Tibial artery (tissue), 4 donors: ENCODE measurements at regions not wholly inside any gene's neighbourhood (a gene's known extent, or its start where the extent isn't known, plus 50 kb on each side); places are given as distances from the start of the nearest gene placed in this dataset.
"Not testable (repeated sequence)": the region's sequence is repeated elsewhere in the genome, so short reads cannot be mapped to it uniquely, and the experiment has no call there.

ENCODE experiments used
- DNase-seq, 2 donors: peaks; one replicate each; pipeline ENCODE4 v3.0.0-alpha.2; 2019
- H3K27ac ChIP-seq, 2 donors: fragments of 200-600 bp; sonication (generic) in 1 of 2; 1 replicate in 1 of 2; 2 replicates in 1 of 2; pipeline ENCODE4 v1.5.1; 2018 to 2019; ENCODE audit warnings: mild to moderate bottlenecking in 1 of 2
- H3K27me3 ChIP-seq, 2 donors: fragments of 200-600 bp; sonication (generic) in 1 of 2; one replicate each; pipeline versions ENCODE4 v1.5.1 to v1.6.0; 2016 to 2019
- H3K36me3 ChIP-seq, 3 donors: fragments of 200-600 bp; sonication (generic) in 2 of 3; one replicate each; pipeline ENCODE4 v1.5.1; 2016 to 2019; ENCODE audit warnings: mild to moderate bottlenecking in 2 of 3
- H3K4me1 ChIP-seq, 4 donors: fragments of 200-600 bp; sonication (generic) in 2 of 4; 1 replicate in 3 of 4; 2 replicates in 1 of 4; pipeline ENCODE4 v1.5.1; 2016 to 2019
- H3K4me3 ChIP-seq, 2 donors: fragments of 200-600 bp; sonication (generic) in 1 of 2; 1 replicate in 1 of 2; 2 replicates in 1 of 2; pipeline ENCODE4 v1.5.1; 2018 to 2019; ENCODE audit warnings: mild to moderate bottlenecking in 2 of 2
- H3K9me3 ChIP-seq, 3 donors: fragments of 200-600 bp; sonication (generic) in 1 of 3; one replicate each; pipeline ENCODE4 v1.5.1; 2016 to 2019
- CTCF ChIP-seq, 2 experiments: fragments of 200-600 bp in 1 of 2; fragments of 450-650 bp in 1 of 2; IDR thresholded peaks; one replicate each; pipeline ENCODE4 v1.5.1; 2017 to 2019; ENCODE audit warnings: antibody characterized with exemption in 2 of 2, mild to moderate bottlenecking in 1 of 2, moderate library complexity in 1 of 2
- intact Hi-C: fragments of 100-400 bp; cut with DNase I; formaldehyde crosslinking; loops from one replicate; pipeline ENCODE4 v1.15.0; 2023; ENCODE audit warnings: low total_unique reads

DNA sequence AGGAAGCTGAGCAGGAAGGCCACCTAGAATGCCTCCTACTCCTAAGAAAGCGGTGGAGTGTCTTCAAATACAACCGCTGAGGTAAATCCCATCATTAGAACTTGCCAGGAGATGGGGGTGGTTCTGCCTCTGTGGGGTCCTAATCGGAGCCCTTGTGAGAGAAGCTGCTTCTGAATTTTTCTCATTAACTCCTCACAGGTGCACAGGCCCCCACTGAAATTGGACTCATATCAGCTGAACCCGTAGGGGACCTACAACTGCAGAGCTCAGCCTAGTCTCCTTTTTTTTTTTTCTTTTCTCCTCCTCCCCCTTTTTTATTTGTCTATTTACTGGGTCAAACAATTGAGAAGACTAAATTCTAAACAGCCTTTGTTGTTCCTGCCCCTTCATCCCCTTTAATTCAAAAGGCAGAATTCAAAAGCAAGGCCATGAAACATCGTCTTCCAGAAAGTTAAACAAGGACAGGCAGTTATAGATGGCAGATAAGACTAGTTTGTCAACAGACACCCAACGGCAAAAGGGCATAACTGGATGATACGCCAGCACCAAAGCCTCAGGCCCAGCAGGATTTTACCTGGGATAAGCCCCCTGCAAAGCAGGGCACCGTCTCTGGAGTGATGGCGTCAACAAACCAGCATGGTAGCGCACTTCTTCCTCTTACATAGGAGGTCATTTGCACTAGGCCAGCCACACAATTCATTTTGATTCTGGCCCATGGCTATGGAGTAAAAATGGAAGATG lies 213.7 kb upstream of the HES1 start:
- DNase-seq, result no peak
- TF ChIP-seq CTCF (IDR thresholded peaks at IDR 0.05), result no peak
- Histone ChIP-seq H3K9me3 (peaks cover 0 to 22% (median 11%) of the 10 kb centered on the region in 3 donors), H3K4me1 (no peaks in the 10 kb centered on the region), H3K27me3 (no peaks in the 10 kb centered on the region), H3K36me3 (no peaks in the 10 kb centered on the region), H3K27ac (no peak overlapping the region), H3K4me3 (no peak overlapping the region)
- intact Hi-C loops, result no loop called here

- H3K27me3 ChIP-seq, intact Hi-C loops: not testable (repeated sequence)
These were observed 212.0 kb upstream of the HES1 start for GRCh38 chr3:193923958-193924357.

DNA sequence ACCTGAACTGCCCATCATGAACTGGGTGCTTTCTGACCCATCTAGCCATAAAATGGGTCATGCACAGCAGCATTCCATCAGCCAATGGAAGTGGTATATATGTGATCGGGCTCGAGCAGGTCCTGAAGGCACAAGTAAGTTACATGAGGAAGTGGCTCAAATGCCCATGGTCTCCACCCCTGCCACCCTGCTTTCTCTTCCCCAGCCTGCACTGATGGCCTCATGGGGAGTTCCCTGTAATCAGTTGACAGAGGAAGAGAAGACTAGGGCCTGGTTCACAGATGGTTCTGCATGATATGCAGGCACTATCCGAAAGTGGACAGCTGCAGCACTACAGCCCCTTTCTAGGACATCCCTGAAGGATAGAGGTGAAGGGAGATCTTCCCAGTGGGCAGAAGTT lies 209.9 kb upstream of the HES1 start:
- DNase-seq, intact Hi-C loops: not testable (repeated sequence)

More at GRCh38 chr3:193923958-193924357, 212.0 kb upstream of the HES1 start:
- H3K4me1 ChIP-seq, DNase-seq, H3K36me3 ChIP-seq, H3K27ac ChIP-seq, H3K4me3 ChIP-seq: not testable (repeated sequence)
- peaks cover 0 to 22% (median 11%) of the 10 kb centered on the region in 3 donors for H3K9me3 ChIP-seq

GRCh38 chr3:193927413-193928206 lies 208.3 kb upstream of the HES1 start:
- H3K27ac ChIP-seq, H3K4me1 ChIP-seq, H3K27me3 ChIP-seq, DNase-seq, H3K4me3 ChIP-seq, intact Hi-C loops, H3K36me3 ChIP-seq: not testable (repeated sequence)
- H3K9me3 ChIP-seq, result peaks cover 0 to 22% (median 11%) of the 10 kb centered on the region in 3 donors

More for the DNA sequence above, 209.9 kb upstream of the HES1 start:
- peaks cover 0 to 22% (median 11%) of the 10 kb centered on the region in 3 donors for H3K9me3 ChIP-seq
- H3K4me3 ChIP-seq, H3K36me3 ChIP-seq, H3K4me1 ChIP-seq, H3K27me3 ChIP-seq, H3K27ac ChIP-seq: not testable (repeated sequence)

DNA sequence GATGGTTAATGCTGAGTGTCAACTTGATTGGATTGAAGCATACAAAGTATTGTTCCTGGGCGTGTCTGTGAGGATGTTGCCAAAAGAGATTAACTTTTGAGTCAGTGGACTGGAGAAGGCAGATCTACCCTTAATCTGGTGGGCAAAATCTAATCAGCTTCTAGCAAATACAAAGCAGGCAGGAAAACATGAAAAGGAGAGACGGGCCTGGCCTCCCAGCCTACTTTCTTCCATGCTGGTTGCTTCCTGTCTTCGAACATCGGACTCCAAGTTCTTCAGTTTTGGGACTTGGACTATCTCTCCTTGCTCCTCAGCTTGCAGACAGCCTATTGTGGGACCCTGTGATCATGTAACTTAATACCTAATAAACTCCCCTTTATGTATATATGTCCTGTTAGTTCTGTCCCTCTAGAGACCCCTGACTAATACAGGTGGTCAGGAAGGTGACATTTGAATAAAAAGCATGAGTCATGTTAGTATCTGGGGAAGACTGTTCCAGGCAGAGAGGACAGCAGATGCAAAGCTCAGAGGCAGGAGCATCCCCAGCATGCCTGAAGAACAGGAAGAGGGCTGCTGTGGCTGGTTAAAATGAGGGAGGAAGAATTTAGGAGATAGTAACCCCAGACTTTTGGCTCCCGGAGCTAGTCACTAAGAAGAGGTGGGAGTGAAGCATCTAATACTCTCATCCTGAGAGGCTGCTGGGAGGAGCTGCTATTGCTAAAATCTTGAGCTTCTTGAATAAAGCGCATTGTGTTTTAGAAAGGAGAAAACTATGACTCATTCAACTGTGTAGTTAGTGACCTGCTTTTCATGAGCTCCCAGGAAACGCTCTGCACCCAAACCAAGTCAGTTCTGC lies 207.4 kb upstream of the HES1 start:
- intact Hi-C loops, result no loop called here
- TF ChIP-seq CTCF (IDR thresholded peaks at IDR 0.05), result no peak

GRCh38 chr3:193929373-193929772 lies 206.6 kb upstream of the HES1 start:
- H3K27ac ChIP-seq, result no peak overlapping the region
- H3K36me3 ChIP-seq, result no peaks in the 10 kb centered on the region
- H3K27me3 ChIP-seq, result peaks cover 0 to 17% of the 10 kb centered on the region in 2 donors
- no peaks in the 10 kb centered on the region for H3K4me1 ChIP-seq
- no peak for TF ChIP-seq CTCF (IDR thresholded peaks at IDR 0.05)
- no peak for DNase-seq
- intact Hi-C loops, result no loop called here
- H3K9me3 ChIP-seq, result peaks cover 0 to 7% (median 0%) of the 10 kb centered on the region in 3 donors
- no peak overlapping the region for H3K4me3 ChIP-seq

More for the DNA sequence above, 207.4 kb upstream of the HES1 start:
- H3K4me3 ChIP-seq, result no peak overlapping the region
- H3K27ac ChIP-seq, result no peak overlapping the region
- no peaks in the 10 kb centered on the region for H3K4me1 ChIP-seq
- peaks cover 0 to 14% of the 10 kb centered on the region in 2 donors for H3K27me3 ChIP-seq
- H3K9me3 ChIP-seq, result peaks cover 0 to 15% (median 7%) of the 10 kb centered on the region in 3 donors
- no peak for DNase-seq
- H3K36me3 ChIP-seq, result no peaks in the 10 kb centered on the region
